GM18498 (cell line): ENCODE measurements at regions not wholly inside any gene's neighbourhood (a gene's known extent, or its start where the extent isn't known, plus 50 kb on each side); places are given as distances from the start of the nearest gene placed in this dataset.
"Not testable (repeated sequence)": the region's sequence is repeated elsewhere in the genome, so short reads cannot be mapped to it uniquely, and the experiment has no call there.

ENCODE experiments used
- ATAC-seq: cut with Tn5 transposase; IDR thresholded peaks from one replicate; pipeline ENCODE4 v1.9.1; 2021; ENCODE audit warnings: mild to moderate bottlenecking, moderate library complexity; ENCODE audit not compliant: unreplicated experiment

DNA sequence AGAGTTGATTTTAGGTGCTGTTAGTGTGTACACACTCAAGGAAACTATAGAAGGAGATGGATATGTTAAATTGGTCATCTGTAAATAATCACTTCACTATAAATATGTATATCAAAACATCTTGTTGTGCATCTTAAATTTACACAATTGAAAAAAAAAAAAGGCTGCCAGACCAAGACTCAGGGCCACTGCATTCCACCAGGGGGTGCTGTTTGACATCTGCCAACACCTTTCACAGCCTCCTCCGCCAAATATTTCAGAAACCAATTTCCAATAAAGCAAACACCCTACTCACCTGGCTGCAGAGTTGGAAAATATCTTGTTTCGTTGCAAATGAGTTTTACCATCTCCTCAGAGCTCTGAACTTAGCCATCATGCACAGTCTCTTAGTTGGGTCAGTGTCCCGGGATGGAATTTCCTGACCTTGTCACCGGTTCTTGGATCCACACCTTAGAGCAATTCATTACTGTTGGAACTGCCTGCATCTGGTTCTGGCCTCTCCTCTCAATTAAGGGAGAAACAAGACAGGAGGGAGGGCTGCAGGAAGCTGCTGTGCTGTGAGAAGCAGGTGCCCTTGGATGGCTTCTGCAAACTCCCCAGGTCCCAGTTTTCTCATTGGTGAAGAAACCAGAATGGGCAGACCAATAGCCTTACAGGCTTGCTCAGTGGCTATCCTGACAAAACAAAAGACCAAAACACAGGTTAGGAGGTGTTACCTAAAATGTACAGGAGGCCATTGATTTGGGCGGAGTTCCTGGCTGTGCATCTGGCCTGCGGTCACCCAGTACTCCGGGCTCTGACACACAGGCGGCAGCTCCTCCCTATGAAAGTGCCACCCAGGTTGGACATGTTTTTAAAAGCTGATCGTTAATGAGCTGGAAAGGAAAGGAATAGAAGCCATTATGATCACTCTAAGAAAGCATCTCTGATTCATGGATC, 746.6 kb downstream of the UQCRFS1 start:
- ATAC-seq: no peak

DNA sequence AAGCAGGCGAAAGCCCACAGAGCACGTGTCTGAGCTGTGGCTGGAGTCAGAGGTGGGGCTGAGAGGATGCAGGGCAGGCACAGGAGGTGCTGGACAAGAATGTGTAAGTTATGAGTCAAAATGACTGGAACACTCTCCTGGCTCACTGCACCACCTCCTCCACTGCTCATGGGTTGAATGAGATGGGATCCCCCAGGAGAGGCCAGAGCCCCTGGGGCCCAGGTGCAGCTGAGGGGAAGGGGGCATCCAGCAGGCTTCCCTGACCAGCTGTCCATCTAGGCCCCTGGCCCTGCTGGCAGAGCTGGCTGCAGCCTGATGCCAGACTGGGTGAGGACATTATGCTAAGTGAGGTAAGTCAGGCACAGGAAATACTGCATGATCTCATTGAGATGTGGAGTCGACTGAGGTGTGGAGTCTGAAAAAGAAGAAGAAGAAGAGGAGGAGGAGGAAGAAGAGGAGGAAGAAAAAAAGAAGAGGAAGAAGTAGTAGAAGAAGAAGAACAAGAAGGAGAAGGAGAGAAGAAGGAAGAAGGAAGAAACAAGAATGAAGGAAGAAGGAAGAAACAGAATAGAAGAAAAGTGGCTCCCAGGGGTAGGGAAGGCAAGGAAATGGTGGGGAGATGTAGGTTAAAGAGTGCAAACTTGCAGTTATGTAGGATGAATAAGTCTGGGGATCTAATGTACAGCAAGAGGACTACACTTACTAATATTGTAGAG, 747.4 kb downstream of the UQCRFS1 start:
- no peak for ATAC-seq

DNA sequence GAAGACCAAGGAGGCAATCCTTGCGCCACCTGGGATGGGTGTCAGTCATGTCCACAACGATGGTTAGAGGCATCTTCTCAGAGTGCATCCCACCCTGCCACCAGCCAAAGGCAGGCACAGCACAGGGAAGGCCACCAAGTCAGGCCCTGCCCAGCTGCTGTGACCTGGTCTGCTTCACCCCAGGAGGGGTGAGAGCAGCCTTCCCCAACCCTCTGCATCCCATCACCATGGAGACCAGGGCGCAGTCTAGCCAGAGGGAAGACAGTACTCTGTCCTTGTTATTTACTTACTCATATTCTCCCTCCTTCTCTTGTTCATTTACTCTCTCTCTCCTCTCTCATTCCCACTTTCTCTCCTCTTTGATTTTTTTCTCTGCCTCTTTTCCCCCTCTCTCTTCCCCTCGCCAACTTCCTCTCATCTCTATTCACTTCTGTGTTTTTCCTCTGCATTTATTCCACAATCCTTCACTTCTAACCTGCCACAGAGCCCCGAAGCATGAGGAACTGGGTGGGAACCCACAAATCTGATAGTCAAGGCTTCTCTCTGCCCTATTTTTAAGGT, 749.4 kb downstream of the UQCRFS1 start:
- no peak for ATAC-seq

DNA sequence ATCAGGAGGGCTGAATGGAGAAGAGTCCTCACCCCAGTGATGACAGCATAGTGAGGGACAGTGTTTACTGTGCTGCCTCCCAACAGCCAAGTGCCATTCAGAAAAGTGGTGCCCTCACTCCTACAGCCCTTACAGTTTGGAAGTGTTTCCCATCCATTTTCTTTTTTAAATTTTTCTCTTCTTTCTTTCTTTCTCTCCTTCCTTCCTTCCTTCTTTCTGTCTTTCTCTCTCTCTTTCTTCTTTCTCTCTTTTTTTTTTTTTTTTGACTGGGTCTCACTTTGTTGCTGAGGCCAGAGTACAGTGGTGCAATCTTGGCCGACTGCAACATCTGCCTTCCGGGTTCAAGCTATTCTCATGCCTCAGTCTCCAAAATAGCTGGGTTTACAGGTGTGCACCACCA, 755.3 kb downstream of the UQCRFS1 start:
- ATAC-seq: no peak

DNA sequence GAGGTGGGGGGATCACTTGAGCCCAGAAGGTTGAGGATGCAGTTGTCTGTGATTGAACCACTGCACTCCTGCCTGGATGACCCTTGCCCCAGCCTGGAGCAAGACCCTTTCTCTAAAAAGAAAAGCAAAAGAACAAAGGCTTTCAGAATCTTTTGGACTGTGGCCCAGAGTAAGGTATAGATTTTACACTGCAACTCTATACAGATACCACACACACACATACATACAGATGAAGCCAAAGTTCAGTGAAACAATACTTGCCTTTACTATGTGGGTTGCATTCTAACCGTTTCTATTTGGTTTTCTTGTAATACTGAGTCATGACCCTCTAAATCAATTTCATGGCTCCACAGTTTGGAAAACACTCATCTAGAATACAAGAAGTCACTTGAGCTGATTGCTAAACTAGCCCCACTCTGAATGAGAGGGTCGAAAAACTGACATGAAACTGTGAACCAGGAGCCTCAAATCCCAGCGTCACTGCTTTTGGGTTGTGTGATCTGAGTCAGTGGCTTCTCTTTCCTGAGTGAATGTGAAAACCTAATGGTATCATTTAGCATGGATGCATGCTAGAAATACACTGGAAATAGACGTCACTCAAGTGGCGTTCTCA, 756.1 kb downstream of the UQCRFS1 start:
- ATAC-seq: no peak

DNA sequence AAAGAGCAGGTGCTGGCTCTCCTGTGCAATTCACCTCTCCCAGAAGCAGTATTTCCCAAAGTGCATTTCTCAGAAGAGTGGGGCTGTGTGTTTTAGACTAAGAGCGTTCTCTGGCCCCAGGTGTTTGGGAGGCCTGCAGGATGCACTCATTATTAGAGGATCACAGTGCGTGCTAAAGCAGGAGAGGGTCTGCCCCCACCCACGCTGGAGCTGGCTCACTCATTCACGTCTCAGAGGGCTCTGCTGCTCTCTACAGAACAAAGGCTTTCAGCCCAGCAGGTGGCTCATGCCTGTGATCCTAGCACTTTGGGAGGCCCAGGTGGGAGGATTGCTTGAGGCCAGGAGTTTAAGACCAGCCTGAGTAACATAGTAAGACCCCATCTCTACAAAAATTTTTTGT, 756.7 kb downstream of the UQCRFS1 start:
- ATAC-seq: no peak

DNA sequence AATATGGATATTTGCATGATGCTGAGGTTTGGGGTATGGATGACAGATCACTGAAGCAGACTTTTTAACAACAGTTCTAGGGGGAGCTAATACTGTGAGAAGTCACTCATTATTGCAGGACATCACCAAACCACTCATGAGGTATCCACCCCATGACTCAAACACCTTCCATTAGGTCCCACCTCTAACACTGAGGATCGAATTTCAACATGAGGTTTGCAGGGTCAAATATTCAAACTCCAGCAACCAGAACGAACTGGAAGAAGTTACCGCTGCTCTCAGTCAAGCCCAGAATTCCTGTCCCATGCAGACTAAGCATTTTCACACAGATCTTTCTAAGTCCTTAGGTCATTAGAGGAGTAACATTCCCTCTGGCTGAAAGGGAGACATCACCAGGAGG, 758.9 kb downstream of the UQCRFS1 start:
- no peak for ATAC-seq

DNA sequence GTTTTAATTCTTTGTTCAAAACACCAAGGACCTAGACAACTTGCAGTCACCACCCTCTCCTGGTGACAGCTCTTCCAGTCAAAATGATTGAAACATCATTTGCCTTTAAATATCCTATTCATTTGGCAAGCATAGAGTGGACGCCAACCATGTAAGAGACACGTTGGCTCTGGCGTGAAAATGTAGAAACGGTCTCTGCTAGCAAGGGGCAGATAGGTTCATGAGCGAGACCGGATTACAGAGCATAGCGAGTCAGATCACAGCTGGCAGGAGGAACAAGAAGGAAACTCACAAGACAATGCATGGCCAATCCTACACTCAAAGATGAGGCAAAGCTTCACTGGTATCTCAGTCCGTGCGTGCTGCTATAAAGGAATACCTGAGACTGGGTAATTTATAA, 759.5 kb downstream of the UQCRFS1 start:
- no peak for ATAC-seq

DNA sequence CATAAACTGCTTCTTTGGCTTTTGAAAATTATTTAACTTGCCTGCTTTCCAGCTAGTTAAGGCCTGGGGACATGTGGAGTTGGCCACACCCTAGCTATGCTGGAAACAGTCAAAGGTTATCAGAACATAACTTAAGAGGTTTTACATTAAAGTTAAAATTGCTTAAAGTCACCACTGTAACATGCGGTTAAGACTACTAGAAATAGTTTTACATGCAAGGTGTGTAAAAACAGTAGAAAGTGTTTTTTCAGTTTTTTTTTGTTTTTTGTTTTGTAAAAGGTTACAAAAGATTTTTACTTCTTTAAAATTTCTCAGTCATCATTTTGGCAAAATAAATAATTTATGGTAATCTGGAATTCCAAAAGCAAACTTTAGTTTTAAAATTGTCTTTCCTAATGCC, 763.1 kb downstream of the UQCRFS1 start:
- ATAC-seq: no peak

DNA sequence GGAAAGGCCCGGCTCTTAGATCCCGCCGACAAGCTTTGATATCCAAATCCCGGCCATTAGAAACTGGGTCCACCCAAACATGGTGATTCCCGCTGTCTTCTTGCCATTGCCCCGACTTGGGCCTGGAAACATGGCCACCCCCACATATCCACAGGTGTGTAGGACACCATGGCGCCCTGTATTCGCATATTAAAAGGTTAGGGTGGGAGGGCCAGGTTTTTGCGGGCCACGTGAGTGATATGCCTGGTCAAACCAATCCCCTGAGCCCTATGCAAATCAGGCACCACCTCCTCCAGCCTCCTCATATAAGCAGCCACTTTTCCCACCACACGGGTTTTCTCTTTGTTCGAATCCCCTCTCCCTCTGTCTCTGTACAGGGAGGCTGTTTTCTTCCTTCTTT, 766.4 kb downstream of the UQCRFS1 start:
- no peak for ATAC-seq

DNA sequence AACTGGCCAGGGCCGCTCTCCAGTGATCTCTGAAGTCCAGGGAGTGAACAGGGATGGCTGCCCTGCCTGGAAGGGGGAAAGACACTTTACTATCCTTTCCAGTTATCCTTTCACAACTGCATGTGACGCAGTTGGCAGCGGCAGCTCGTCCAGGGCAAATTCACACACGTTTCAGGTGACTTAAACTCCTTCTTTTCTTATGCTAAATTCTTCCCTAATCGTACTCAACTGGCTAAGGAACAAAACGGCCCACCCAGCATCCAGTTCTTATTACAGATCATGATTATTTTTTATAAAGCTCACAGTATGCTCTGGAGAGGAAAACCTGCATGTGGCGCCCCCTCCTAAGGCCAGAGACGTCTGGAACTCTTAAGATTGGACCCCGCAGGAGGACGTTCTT, 767.1 kb downstream of the UQCRFS1 start:
- ATAC-seq: no peak

DNA sequence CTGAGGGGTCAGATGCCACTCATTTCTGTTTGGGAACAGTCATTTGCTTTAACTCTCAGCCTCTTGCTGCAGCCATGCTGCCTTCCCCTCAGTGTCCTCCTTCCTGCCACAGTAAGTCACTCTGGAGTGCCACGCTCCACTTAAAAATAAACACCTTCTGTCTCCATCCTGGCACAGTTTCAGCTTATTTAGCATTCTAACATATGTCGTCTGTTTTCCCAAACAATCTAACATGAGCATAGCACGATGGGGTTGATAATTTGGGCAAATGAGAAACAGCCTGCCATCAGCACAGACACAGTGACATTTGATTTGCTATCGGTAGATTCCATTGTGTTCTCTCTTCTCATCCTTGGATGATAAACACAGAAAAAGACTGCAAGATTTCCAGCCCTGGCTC, 768.6 kb downstream of the UQCRFS1 start:
- ATAC-seq: no peak

DNA sequence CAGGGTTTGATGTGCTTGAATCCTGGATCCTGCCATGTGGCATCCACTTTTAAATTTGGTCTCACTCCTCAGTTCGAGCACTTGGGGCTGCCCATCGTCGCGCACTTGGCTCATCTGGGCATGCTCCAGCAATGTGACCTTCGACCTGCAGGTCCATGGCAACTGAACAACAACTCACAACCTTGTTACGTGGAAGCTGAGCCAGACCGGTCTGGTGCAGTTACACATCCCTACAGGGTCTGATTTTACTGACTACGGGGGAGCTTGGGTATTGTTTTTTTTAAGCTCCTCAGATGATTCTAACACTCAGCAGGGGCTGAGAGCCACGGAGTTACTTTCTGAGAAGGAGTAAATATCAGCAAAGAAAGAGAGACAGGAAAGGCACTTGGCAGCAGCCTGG, 769.6 kb downstream of the UQCRFS1 start:
- ATAC-seq: no peak

DNA sequence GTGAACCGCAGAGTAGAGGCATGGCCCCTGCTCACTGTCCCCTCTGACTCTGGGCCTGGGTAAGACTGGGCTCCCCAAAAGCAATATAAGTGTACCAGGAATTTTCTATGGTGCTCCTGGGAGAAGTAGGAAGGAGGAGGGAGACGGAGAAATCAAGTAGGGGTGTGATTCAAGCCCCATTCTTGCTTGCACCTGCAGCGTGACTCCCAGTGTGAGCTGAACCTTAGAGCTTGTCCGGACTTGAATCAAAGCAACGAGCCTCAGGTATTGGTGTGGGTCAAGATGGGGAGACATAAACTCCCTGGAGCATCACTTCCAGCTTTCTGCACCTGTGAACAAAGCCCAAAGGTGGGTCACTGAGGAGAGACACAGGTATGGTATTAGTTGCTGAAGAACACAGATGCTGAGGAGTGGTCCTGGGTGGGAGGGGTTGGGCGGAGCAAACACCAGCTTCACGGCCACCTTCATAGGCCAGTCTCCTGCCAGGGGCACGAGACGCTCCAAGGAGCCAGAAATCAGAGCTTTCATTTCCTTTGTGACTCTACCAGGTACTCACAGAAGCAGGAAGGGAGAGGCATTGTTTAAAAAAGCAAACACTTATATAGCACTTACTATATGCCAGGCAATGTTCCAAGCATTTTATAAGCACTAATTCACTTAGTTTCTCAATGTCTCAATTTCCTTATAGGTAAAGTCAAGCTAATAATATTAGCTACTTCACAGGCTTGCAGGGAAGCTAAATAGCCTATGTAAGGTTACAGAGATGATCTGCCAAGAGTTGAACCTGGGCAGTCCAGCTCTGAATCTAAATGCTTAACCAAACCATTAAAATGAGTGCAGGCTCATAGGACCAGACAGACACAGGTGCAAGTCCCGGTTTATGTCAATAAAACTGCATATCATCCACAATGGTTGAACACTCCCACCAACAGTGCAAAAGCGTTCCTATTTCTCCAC, 775.3 kb downstream of the UQCRFS1 start:
- ATAC-seq: no peak

DNA sequence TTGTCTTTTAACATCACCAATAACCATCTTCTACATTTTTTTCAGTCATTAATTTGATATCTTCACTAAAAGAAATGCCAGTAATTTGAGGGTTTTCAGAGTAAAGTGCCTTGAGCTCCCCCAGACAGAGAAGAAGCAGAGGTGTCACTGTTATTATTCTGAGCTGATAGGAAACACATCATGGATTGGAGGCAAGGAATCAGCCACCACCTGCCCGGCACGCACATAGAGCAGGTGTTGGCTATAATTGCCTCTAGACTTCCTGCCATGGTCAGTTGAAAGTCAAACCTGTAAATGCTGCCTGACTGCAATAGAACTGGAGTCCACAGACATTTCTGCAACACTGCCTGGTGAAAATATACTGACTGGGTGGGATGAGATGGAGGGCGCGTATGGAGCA, 776.6 kb downstream of the UQCRFS1 start:
- no peak for ATAC-seq

DNA sequence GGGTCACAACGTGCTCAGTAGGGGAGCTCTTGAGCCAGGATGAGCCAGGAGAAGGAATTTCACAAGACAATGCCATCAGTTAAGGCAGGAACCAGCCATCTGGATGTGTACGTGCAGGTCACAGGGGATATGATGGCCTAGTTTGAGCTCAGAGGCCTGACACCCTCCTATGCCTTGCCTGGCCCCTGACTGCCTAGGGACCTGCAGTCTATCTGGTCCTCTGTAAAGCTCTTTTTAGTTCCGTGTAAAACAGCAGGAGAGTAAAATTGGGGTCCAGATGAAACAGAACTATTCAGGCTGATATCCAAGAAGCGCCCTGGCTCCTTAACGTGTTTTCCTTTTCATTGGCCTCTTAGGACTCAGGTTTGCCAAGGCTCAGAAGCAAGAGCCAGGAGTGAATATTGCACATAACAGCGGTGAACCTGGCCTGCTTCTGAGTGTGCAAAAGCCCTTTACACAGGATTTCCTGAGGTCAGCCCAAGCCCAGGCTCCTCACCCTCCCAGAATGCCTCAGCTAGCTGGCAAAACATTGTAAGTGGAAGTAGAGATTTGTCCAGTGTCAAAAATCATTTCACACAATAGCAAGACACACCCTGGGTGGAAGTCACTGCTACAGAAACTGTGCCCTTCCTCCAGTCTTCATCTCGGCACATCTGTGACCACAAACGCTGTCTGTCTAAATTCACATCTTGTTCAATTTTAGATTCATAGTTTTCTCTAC, 777.2 kb downstream of the UQCRFS1 start:
- no peak for ATAC-seq

DNA sequence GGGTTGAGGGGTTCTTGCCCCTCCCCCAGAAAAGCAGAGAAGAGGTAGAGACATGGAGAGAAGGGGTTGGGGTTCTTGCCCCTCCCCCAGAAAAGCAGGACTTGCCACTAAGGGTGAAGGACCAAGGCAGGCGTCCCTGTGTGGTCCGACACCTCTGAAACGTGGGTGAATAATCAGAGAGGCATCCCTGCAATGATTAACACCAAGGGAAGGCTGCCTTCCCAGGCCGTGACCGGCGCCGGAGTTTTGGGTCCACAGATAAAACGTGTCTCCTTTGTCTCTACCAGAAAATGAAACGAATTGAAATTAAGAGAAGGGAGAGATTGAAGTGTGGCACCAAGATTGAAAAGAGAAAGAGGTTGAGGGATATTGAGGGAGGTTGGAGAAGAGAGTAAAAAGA, 778.2 kb downstream of the UQCRFS1 start:
- ATAC-seq: not testable (repeated sequence)

DNA sequence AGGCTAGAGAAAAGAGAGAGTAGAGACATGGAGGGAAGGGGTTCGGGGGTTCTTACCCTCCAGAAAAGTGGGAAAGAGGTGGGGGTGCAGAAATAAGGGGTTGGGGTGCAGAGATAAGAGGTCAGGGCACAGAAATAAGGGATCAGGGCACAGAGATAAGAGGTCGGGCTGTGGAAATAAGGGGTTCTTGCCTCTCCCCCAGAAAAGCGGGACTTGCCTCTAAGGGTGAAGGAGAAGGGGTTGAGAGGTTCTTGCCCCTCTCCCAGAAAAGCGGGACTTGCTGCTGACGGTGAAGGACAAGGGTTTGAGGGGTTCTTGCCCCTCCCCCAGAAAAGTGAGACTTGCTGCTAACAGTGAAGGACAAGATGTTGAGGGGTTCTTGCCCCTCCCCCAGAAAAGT, 778.6 kb downstream of the UQCRFS1 start:
- ATAC-seq: not testable (repeated sequence)

DNA sequence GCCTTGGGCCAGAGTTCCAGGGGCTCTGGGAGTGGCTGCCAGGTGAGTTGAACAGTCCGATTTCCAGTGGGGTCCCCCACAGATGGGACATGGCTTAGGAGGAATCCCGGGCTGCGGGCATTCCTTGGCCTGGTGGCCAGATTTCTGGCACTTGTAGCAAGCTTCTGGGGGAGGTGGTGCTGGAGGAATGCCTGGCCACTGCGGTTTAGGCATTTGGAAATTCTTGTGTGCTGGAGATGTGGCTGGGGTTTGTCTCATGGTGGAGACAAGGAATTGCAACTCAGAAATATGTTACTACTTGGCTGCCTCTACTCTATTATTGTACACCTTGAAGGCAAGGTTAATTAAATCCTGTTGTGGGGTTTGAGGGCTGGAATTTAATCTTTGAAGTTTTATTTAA, 779.8 kb downstream of the UQCRFS1 start:
- not testable (repeated sequence) for ATAC-seq

DNA sequence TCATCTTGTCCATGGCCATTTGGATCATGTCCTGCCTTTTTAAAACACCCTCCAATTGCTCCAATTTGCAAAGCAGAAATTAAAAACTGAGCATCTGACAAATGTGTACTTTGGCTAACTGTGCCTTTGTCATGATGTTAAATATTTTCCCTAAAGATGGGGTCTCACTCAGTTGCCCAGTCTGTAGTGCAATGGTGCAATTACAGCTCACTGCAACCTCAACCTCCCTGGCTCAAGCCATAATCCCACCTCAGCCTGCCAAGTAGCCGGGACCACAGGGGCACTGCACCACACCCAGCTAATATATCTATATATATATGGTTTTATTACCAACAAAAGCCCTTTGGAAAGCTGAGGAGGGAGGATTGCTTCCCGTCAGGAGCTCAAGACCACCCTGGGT, 782.7 kb downstream of the UQCRFS1 start:
- ATAC-seq: no peak
